Progenitor cell of endocrine pancreas (in vitro differentiated cells): ENCODE measurements at regions not wholly inside any gene's neighbourhood (a gene's known extent, or its start where the extent isn't known, plus 50 kb on each side); places are given as distances from the start of the nearest gene placed in this dataset.

Experiments used
- DNase-seq: peaks from one replicate; pipeline ENCODE4 v3.0.0; 2021; ENCODE audit warnings: low spot score; ENCODE audit not compliant: unreplicated experiment
- H3K27ac Mint-ChIP-seq: 2 replicates; pipeline ENCODE4 v1.8.0; 2021; ENCODE audit warnings: mild to moderate bottlenecking, moderate library complexity, mixed read lengths
- H3K27me3 Mint-ChIP-seq: 2 replicates; pipeline ENCODE4 v1.8.0; 2021; ENCODE audit warnings: mixed read lengths
- H3K36me3 Mint-ChIP-seq: 2 replicates; pipeline ENCODE4 v1.8.0; 2022; ENCODE audit warnings: mixed read lengths; ENCODE audit not compliant: insufficient read depth
- H3K4me1 Mint-ChIP-seq: 2 replicates; pipeline ENCODE4 v1.8.0; 2021; ENCODE audit warnings: low read depth, mixed read lengths
- H3K4me3 Mint-ChIP-seq: 2 replicates; pipeline ENCODE4 v1.8.0; 2021; ENCODE audit warnings: low read depth, mild to moderate bottlenecking, moderate library complexity, mixed read lengths
- H3K9me3 Mint-ChIP-seq: 2 replicates; pipeline ENCODE4 v1.8.0; 2021; ENCODE audit warnings: low read depth, mixed read lengths
- TF ChIP-seq, protein P1 (sequence below): fragments of 200-600 bp; sonication (generic); IDR thresholded peaks from one replicate; pipeline ENCODE4 v1.5.0; 2021; ENCODE audit warnings: antibody characterized with exemption, mild to moderate bottlenecking; ENCODE audit not compliant: unreplicated experiment

GRCh38 chr5:108655750-108656450, 91.8 kb upstream of the FER start:
- Mint-ChIP-seq H3K27me3 (no peaks in the 10 kb centered on the region), H3K36me3 (peaks cover 1% of the 10 kb centered on the region), H3K27ac (no peak overlapping the region), H3K4me1 (peaks cover 14% of the 10 kb centered on the region), H3K9me3 (peaks cover 3% of the 10 kb centered on the region), H3K4me3 (no peak overlapping the region)
- DNase-seq: no peak
- TF ChIP-seq, protein P1, sequence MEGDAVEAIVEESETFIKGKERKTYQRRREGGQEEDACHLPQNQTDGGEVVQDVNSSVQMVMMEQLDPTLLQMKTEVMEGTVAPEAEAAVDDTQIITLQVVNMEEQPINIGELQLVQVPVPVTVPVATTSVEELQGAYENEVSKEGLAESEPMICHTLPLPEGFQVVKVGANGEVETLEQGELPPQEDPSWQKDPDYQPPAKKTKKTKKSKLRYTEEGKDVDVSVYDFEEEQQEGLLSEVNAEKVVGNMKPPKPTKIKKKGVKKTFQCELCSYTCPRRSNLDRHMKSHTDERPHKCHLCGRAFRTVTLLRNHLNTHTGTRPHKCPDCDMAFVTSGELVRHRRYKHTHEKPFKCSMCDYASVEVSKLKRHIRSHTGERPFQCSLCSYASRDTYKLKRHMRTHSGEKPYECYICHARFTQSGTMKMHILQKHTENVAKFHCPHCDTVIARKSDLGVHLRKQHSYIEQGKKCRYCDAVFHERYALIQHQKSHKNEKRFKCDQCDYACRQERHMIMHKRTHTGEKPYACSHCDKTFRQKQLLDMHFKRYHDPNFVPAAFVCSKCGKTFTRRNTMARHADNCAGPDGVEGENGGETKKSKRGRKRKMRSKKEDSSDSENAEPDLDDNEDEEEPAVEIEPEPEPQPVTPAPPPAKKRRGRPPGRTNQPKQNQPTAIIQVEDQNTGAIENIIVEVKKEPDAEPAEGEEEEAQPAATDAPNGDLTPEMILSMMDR: no peak

DNA sequence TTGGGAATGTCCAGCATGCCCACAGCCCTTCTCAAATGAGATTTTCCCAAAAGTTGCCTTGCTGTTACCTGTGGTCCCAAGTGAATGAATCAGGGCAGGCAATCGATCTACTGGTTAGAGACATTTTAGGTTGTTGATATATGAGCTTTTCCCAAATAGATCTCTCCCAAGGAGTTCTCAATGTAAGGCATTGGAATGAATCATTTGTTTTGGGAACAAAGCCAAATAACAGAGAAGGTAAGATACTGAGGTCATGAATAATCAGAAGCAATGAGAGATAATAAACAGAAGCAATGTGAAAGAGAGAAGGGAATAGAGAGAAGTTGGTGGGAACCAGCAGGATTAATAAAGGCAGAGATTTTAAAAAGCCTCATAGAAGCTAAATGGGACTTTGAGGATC, 93.6 kb upstream of the FER start:
- Mint-ChIP-seq H3K4me1 (no peaks in the 10 kb centered on the region), H3K27me3 (no peaks in the 10 kb centered on the region), H3K27ac (no peak overlapping the region), H3K9me3 (peaks cover 3% of the 10 kb centered on the region), H3K4me3 (no peak overlapping the region), H3K36me3 (peaks cover 1% of the 10 kb centered on the region)
- TF ChIP-seq, protein P1: no peak
- no peak for DNase-seq

DNA sequence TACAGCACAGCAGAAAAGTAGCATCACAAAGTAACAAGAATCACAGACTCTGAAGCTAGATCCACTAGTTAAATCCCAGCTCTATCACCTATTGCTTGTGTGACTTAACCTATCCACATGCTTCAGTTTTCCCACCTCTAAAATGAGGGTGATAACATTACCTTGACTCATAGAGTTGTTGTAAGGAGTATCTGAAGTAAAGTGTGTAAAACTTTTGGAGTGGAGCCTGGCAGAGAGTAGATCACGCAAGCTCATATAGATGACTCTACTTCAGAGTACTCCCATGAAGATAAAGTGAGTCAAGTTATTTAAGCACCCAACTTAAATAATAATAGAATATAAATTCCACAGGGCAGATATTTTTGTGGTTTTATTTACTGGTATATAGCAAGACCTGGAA, 94.5 kb upstream of the FER start:
- Mint-ChIP-seq H3K4me3 (no peak overlapping the region), H3K27ac (no peak overlapping the region), H3K9me3 (no peaks in the 10 kb centered on the region), H3K36me3 (no peaks in the 10 kb centered on the region), H3K27me3 (no peaks in the 10 kb centered on the region), H3K4me1 (no peaks in the 10 kb centered on the region)
- DNase-seq: no peak
- TF ChIP-seq, protein P1: no peak

DNA sequence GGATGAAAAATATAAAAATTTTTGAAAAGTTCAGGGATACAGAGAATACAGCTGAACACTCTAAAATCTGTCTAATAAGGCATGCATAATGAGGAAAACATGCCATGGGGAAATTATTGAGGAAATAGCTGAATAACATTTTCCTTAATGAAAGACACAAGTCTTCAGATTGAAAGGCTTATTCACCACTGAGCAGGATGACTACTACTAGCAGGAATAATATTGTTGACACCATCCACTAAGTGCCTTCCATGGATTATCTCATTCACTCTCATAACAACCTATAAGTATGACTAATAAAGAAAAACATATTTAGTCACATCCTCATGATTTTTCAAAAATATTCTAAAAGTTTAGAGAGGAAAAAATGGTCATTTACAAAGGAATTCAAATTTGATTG, 96.7 kb upstream of the FER start:
- DNase-seq: no peak
- H3K4me3 Mint-ChIP-seq: no peak overlapping the region
- no peaks in the 10 kb centered on the region for H3K27me3 Mint-ChIP-seq
- TF ChIP-seq, protein P1: no peak
- peaks cover 8% of the 10 kb centered on the region for H3K9me3 Mint-ChIP-seq
- H3K4me1 Mint-ChIP-seq: no peaks in the 10 kb centered on the region
- H3K36me3 Mint-ChIP-seq: peaks cover 2% of the 10 kb centered on the region
- H3K27ac Mint-ChIP-seq: no peak overlapping the region

GRCh38 chr5:108649646-108650045, 98.1 kb upstream of the FER start:
- Mint-ChIP-seq H3K9me3 (peaks cover 8% of the 10 kb centered on the region), H3K27me3 (no peaks in the 10 kb centered on the region), H3K36me3 (peaks cover 2% of the 10 kb centered on the region), H3K4me3 (no peak overlapping the region), H3K4me1 (no peaks in the 10 kb centered on the region), H3K27ac (no peak overlapping the region)
- no peak for DNase-seq
- TF ChIP-seq, protein P1: no peak
